ENCODE measurements at regions not wholly inside any gene's neighbourhood (a gene's known extent, or its start where the extent isn't known, plus 50 kb on each side); places are given as distances from the start of the nearest gene placed in this dataset.
"Not testable (repeated sequence)": the region's sequence is repeated elsewhere in the genome, so short reads cannot be mapped to it uniquely, and the experiment has no call there.

DNA sequence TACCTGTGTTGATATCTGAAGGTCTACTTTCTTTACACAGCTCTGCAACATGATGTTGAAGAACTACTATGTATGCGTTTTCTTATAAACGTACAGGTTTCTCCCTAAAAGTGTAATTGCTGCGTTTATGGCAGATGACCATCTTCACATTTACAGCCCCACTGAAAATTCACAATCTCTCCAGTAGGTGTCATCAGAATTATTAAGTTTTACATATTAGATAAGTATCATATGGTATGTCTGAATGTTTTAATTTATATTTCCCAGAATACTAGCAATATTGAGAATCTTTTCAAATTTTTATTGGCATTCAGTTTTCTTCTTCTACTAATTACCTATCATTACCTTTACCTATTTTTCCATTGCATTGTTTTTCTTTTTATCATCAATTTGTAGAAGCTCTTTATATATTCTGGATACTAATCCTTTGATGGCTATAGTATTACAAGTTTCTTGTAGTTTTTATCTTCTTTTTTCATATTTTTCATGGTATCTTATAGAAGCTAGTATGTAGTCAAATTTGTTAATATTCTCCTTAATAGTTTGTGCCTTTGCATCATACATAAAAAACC, 123.5 kb downstream of the CAPZA3 start:
- Mint-ChIP-seq H3K9me3 (no peaks in the 10 kb centered on the region), H3K27me3 (no peaks in the 10 kb centered on the region), H3K4me1 (no peaks in the 10 kb centered on the region), H3K4me3 (no peak overlapping the region), H3K27ac (no peak overlapping the region), H3K36me3 (no peaks in the 10 kb centered on the region)
- ATAC-seq (replicated peaks), result no peak
- DNase-seq, result no peak

DNA sequence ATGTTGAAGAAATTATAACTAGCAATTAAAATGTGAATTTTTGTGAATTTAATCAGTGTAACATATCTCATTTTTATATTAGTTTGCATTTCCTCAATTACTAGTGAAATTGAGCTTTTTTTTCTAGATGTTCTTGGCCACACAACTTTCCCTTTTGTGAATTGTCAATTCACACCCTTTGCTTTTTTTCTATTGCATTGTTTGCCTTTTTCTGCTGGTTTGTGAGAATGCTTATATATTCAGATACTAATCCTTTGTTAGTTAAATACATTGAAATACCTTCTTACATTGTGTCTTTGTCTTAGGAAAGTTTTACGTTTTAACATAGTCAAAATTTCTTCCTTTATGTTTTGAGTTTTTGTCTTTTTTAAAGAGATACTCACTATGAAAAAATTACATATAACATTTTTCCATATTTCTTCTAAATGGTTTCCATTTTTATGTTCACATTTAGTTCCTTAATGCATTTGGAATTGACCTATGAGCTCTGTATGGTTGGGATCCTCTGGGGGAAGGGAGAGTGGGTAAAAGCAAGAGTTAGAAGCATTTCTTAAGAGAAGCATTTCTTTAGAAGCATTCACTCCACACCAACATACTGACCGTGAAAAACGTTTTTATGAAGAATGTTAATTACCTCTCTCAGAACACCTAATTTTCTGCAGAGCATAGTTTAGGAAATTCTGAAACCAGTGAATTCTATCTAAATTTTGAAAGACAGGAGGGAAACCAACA, 126.0 kb downstream of the CAPZA3 start:
- H3K4me1 Mint-ChIP-seq, result peaks cover 0 to 5% of the 10 kb centered on the region in 2 donors
- H3K4me3 Mint-ChIP-seq, result no peak overlapping the region
- ATAC-seq (replicated peaks) (no peak), DNase-seq (no peak)
- H3K9me3 Mint-ChIP-seq, result no peaks in the 10 kb centered on the region
- H3K36me3 Mint-ChIP-seq, result no peaks in the 10 kb centered on the region
- no peaks in the 10 kb centered on the region for H3K27me3 Mint-ChIP-seq
- no peak overlapping the region for H3K27ac Mint-ChIP-seq

DNA sequence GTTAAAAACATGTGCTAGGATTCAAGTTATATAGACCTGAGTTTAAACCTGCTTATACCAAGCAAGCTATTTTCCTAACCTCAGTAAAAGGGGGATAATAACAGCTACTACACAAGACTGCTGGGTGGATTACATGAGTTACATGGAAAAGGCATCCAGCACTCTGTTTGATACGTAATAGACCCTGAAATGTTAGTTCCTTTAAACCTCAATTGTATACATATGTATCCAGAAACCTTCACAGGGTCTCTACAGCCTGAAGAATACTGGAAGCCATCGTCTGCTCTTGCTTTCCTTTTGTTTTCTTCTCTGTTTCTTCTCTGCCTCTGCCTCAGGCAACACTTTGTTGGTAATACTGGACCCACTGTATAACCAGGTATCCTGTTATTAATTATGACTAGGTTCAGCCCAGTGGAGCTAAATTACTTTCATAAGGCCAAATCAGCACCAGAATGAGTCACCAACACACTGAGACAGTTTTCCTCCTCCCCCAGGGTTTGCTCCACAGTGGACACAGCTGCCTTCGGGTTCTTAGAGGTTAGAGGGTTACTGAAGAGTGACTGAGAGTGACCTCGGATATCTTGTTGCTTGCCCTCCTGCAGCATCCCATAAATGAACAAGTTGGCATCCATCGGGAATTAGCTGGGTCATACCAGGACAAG, 127.1 kb downstream of the CAPZA3 start:
- Mint-ChIP-seq H3K4me3 (no peak overlapping the region), H3K36me3 (no peaks in the 10 kb centered on the region), H3K4me1 (peaks cover 2 to 8% of the 10 kb centered on the region in 2 donors)

DNA sequence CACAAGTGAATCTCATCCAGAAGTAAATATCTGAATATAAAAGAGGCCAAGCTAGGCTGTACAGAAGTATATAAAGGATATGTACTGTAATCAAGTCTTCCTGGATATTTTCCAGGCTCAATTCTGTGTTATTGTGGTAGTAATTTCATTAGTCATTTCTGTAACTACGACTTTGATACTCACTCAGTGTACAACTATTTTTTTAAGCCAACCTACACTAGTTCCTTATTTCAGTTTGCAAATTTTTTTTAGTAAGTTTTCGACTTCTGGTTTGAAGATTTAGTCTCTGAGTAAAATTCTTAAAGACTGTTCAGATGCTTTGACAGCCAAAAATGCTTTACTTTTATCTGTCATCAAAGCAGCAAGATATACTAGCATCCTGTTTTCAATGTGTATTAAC, 130.8 kb downstream of the CAPZA3 start:
- no peak overlapping the region for H3K27ac Mint-ChIP-seq
- no peak overlapping the region for H3K4me3 Mint-ChIP-seq
- no peaks in the 10 kb centered on the region for H3K27me3 Mint-ChIP-seq
- H3K4me1 Mint-ChIP-seq, result peaks cover 2 to 8% of the 10 kb centered on the region in 2 donors
- ATAC-seq (replicated peaks) (peak; percentile 65 to 67), DNase-seq (no peak)
- H3K9me3 Mint-ChIP-seq, result no peaks in the 10 kb centered on the region
- H3K36me3 Mint-ChIP-seq, result no peaks in the 10 kb centered on the region

More for the DNA sequence above, 127.1 kb downstream of the CAPZA3 start:
- H3K27ac Mint-ChIP-seq, result no peak overlapping the region
- H3K9me3 Mint-ChIP-seq, result no peaks in the 10 kb centered on the region
- DNase-seq (no peak), ATAC-seq (replicated peaks) (peak in 1 of 2 donors; percentile 12)
- no peaks in the 10 kb centered on the region for H3K27me3 Mint-ChIP-seq

DNA sequence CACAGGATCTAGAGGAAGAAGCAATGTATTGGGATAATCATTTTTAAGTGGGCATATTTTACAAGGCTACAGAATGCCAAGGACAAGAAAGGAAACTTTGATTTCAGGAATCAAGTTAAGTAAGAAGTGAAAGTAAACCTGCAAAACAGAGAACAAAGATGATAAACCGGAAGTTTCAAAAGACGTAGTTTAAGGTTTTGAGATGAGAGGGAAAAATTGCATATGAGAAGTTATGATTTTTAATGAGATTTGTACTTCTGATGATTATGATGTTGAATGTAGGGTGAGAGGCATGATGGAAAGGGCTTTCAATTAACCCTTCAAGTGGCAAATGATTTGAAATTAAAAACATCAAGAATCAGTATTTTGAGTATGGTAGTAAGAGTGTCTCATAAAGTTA, 134.9 kb downstream of the CAPZA3 start:
- H3K36me3 Mint-ChIP-seq, result no peaks in the 10 kb centered on the region
- H3K4me1 Mint-ChIP-seq, result peaks cover 2 to 8% of the 10 kb centered on the region in 2 donors
- H3K4me3 Mint-ChIP-seq, result no peak overlapping the region
- H3K27me3 Mint-ChIP-seq, result no peaks in the 10 kb centered on the region
- H3K27ac Mint-ChIP-seq, result no peak overlapping the region
- no peak for ATAC-seq (replicated peaks)
- H3K9me3 Mint-ChIP-seq, result no peaks in the 10 kb centered on the region
- no peak for DNase-seq

DNA sequence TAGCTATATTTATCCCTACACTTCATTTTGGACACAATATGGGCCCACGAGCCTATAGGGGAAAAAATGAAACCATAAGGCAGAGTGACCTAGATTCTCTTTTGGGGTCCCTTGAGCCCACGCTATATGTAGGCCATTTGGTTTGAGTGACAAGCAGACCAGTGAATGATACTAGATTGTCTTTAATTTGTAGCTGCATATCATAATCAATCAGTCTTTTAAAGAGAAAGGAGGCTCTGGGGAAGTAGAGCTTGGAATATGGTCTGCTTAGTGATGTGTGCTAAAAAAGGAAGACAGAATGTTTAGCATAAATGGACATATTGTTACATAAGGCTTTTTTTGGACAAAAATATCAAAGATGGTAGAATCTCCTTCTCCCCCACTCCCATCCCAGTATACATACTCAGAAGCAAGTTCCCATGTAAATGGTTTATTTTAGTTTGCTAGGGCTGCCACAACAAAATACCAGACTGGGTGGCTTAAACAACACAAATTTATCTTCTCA, 140.8 kb downstream of the CAPZA3 start:
- Mint-ChIP-seq H3K4me3 (no peak overlapping the region), H3K4me1 (no peaks in the 10 kb centered on the region), H3K36me3 (no peaks in the 10 kb centered on the region), H3K27ac (no peak overlapping the region), H3K27me3 (no peaks in the 10 kb centered on the region), H3K9me3 (no peaks in the 10 kb centered on the region)
- ATAC-seq (replicated peaks) (no peak), DNase-seq (no peak)

DNA sequence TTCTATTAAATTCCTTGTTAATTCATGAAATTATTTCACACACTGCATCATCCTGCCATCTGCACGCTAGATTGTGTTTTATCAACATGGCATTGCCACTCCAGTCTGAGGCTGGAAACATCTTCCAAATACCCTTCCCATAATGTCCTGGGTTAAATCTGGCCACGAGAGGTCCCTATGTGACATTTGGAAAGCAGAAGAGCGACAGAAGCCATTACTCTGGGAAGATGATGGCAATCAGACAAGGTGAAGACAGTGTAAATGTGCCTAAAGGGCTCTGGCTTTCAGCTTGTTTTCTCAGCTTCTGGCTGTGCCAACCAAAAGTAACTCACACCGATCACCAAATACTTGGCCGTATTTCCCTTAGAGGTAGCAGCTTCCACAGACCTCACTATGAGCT, 144.8 kb downstream of the CAPZA3 start:
- Mint-ChIP-seq H3K27ac (no peak overlapping the region), H3K36me3 (no peaks in the 10 kb centered on the region), H3K27me3 (no peaks in the 10 kb centered on the region), H3K4me3 (no peak overlapping the region), H3K4me1 (no peaks in the 10 kb centered on the region), H3K9me3 (no peaks in the 10 kb centered on the region)
- DNase-seq (no peak), ATAC-seq (replicated peaks) (no peak)

DNA sequence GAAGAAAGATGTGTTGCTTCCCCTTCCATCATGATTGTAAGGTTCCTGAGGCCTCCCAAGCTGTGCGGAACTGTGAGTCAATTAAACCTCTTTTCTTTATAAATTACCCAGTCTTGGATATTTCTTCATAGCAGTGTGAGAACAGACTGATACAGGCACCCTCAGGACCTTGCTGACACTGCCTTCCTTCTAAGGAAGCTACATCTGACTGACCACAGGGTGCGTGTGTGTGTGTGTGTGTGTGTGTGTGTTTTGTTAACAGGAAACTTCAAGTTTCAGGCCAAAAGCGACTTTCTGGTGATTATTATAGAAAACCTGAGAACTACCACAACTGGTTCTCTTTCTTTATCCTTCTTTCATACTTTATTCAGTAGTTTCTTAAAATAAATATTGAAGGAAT, 149.0 kb downstream of the CAPZA3 start:
- Mint-ChIP-seq H3K27me3 (no peaks in the 10 kb centered on the region), H3K4me1 (no peaks in the 10 kb centered on the region), H3K4me3 (no peak overlapping the region), H3K36me3 (no peaks in the 10 kb centered on the region), H3K9me3 (peaks cover 4 to 7% of the 10 kb centered on the region in 2 donors), H3K27ac (no peak overlapping the region)
- ATAC-seq (replicated peaks) (no peak), DNase-seq (no peak)

DNA sequence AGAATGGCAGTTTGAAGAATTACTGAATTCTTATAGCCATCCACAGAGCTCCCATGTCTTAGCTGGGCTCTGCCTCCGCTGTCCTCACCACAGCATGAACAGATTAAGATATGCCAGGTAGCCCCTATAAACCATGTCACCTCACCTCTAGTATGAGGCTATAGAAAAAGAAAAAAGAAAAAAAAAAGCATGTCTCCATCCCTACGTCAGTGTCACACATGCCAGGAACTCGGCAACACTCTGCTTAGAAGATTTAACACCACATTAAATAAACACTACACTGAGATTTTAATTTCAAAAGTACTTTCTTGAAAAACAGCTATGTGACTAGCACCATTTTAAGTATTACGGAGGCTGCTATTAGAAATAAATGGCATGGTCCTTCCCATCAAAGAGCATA, 149.4 kb downstream of the CAPZA3 start:
- H3K4me1 Mint-ChIP-seq, result no peaks in the 10 kb centered on the region
- no peaks in the 10 kb centered on the region for H3K36me3 Mint-ChIP-seq
- H3K9me3 Mint-ChIP-seq, result peaks cover 4 to 7% of the 10 kb centered on the region in 2 donors
- DNase-seq, result no peak
- H3K27me3 Mint-ChIP-seq, result no peaks in the 10 kb centered on the region
- H3K27ac Mint-ChIP-seq, result no peak overlapping the region
- H3K4me3 Mint-ChIP-seq, result no peak overlapping the region
- no peak for ATAC-seq (replicated peaks)

DNA sequence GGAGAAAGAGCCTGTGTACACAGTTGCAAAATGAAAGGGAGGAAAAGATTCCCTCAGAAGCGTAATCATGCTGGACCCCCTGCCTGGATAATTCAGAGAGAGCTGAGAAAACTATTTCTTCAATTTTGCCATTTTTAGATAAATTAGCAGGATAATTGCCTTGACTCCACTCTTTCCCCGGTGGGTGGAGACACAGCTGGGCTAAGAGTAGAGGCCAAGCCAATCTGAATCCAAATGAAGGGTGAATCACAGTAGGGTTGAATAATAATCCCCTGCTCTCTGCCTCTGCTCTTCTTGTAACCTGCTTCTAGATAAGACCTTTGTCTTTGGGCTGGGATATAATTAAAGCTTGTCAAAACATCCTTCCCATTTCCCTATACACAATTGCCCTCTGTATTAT, 150.1 kb downstream of the CAPZA3 start:
- Mint-ChIP-seq H3K27me3 (no peaks in the 10 kb centered on the region), H3K4me1 (no peaks in the 10 kb centered on the region), H3K9me3 (peaks cover 5 to 7% of the 10 kb centered on the region in 2 donors), H3K4me3 (no peak overlapping the region), H3K36me3 (no peaks in the 10 kb centered on the region), H3K27ac (no peak overlapping the region)
- DNase-seq, result no peak
- ATAC-seq (replicated peaks), result no peak

DNA sequence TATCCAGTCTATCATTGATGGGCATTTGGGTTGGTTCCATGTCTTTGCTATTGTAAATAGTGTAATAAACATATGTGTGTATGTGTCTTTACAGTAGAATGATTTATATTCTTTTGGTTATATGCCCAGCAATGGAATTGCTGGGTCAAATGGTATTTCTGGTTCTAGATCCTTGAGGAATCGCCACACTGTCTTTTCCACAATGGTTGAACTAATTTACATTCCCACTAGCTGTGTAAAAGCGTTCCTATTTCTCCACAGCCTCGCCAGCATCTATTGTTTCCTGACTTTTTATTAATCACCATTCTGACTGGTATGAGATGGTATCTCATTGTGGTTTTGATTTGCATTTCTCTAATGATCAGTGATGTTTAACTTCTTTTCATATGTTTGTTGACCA, 152.7 kb downstream of the CAPZA3 start:
- H3K36me3 Mint-ChIP-seq; H3K4me3 Mint-ChIP-seq; H3K27ac Mint-ChIP-seq; H3K4me1 Mint-ChIP-seq; ATAC-seq (replicated peaks); DNase-seq; H3K27me3 Mint-ChIP-seq: not testable (repeated sequence)
- peaks cover 10 to 16% of the 10 kb centered on the region in 2 donors for H3K9me3 Mint-ChIP-seq

DNA sequence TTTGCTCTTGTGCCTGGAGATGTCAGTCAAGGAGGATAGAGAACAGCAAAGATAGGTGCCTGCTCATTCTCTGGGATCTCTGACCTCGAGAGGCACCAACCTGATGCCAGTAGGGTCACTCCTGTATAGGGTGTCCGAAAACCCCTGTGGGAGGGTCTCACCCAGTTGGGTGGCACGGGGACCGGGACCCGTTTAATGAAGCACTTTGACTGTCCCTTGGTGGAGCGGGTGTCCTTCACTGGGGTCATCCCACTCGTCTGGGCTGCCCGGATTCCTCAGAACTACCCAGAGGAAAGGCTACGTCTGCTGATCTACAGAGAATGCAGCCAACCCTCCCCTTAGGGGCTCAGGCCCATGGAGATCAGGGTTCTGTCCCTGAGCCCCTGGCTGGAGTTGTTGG, 157.6 kb downstream of the CAPZA3 start:
- ATAC-seq (replicated peaks) (no peak), DNase-seq (no peak)
- Mint-ChIP-seq H3K4me1 (no peaks in the 10 kb centered on the region), H3K36me3 (no peaks in the 10 kb centered on the region), H3K27me3 (no peaks in the 10 kb centered on the region), H3K9me3 (peaks cover 10 to 18% of the 10 kb centered on the region in 2 donors), H3K4me3 (no peak overlapping the region), H3K27ac (no peak overlapping the region)

DNA sequence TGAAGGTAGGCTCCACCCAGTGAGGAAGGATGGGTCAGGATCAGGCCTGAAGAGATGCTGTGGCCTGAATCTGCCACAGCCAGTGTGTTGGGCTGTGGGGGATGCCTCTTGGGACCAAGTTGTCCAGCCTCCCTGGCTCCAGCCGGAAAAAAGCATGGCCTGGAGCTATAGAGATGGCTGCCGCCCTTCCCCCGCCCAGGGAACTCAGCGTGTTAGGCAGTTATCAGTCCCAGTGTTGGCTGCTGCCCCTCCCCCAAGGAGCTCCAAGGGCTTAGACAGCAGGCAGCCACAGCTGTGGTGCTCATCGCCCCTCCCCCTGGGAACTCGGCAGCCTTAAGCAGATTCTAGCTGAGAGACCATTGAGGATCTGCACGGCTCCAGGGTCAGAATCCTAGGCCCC, 158.0 kb downstream of the CAPZA3 start:
- H3K4me3 Mint-ChIP-seq, result no peak overlapping the region
- no peak for DNase-seq
- H3K27ac Mint-ChIP-seq, result no peak overlapping the region
- H3K9me3 Mint-ChIP-seq, result peaks cover 10 to 18% of the 10 kb centered on the region in 2 donors
- H3K27me3 Mint-ChIP-seq, result no peaks in the 10 kb centered on the region
- H3K4me1 Mint-ChIP-seq, result no peaks in the 10 kb centered on the region
- ATAC-seq (replicated peaks), result no peak
- no peaks in the 10 kb centered on the region for H3K36me3 Mint-ChIP-seq

DNA sequence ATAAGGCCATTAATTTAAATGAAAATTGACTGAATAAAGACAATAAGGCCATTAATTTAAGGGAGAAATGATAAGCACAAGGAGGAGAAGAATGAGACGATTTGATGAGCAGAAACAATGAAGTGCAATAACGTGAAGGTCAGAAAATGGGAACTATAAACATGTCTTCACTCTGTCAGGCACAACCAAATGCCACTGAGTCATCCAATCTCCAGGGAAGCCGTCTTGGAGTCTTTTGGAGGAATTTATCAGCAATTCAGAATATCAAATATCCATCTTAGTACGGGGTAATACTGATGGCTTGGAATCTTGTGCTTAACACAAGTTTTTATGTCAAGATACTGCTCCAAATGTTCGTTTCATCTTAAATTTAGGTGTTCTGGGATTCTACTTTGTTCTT, 159.9 kb downstream of the CAPZA3 start:
- H3K4me3 Mint-ChIP-seq, result no peak overlapping the region
- peaks cover 6 to 11% of the 10 kb centered on the region in 2 donors for H3K9me3 Mint-ChIP-seq
- H3K36me3 Mint-ChIP-seq, result no peaks in the 10 kb centered on the region
- no peaks in the 10 kb centered on the region for H3K27me3 Mint-ChIP-seq
- ATAC-seq (replicated peaks) (no peak), DNase-seq (no peak)
- H3K4me1 Mint-ChIP-seq, result no peaks in the 10 kb centered on the region
- H3K27ac Mint-ChIP-seq, result no peak overlapping the region

DNA sequence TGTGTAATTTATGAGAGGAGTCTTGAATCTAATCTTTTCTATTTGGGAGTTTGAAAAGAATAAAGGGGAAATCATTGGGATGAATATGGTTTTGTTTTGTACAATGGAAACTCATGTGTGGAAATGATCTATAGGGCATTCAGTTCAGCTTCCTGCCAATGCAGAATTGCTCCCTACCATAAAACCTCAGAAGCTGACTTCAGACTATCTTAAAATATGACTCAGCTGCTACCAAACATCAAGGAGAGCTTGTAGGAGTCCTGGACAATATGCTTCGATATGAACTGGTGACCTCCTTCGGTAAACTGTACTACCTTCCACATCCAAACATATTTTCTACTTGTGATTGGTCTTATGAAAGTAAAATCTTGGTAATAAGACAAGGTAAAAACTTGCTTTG, 160.6 kb downstream of the CAPZA3 start:
- Mint-ChIP-seq H3K4me1 (no peaks in the 10 kb centered on the region), H3K4me3 (no peak overlapping the region), H3K27ac (no peak overlapping the region), H3K36me3 (no peaks in the 10 kb centered on the region), H3K9me3 (peaks cover under 1 to 7% of the 10 kb centered on the region in 2 donors), H3K27me3 (no peaks in the 10 kb centered on the region)
- DNase-seq (no peak), ATAC-seq (replicated peaks) (no peak)

All from stimulated activated naive B cell treated with anti-CD40 and anti-IgM and Interleukin-4, amounts not matched to agents 10 μg/mL and 1 μg/mL and 100 μg/mL, for 72 hours (primary cell).